ENCODE measurements at regions not wholly inside any gene's neighbourhood (a gene's known extent, or its start where the extent isn't known, plus 50 kb on each side); places are given as distances from the start of the nearest gene placed in this dataset.

- H3K36me3 ChIP-seq (ENCODE audit: control insufficient read depth, insufficient read depth, low read length) = no peaks in the 10 kb centered on the region
- no peak overlapping the region for H3K4ac ChIP-seq (ENCODE audit: low read depth, low read length)
- H3K27me3 ChIP-seq (ENCODE audit: control insufficient read depth, insufficient read depth, low read length) = no peaks in the 10 kb centered on the region
- no peak overlapping the region for H3K4me2 ChIP-seq (ENCODE audit: low read depth, low read length)
- no peak overlapping the region for H2BK20ac ChIP-seq (ENCODE audit: low read depth, low read length)
- DNase-seq (no peak), ATAC-seq (ENCODE audit: low read depth) (no peak)
- ChIA-PET CTCF (no interaction called here), POLR2A (ENCODE audit: unreplicated experiment) (no interaction called here)
- no peak overlapping the region for H4K5ac ChIP-seq (ENCODE audit: low read depth, low read length)
- no peak overlapping the region for H3K23ac ChIP-seq (ENCODE audit: low read depth, low read length)
- no peak overlapping the region for H2AFZ ChIP-seq (replicated peaks; ENCODE audit: low read length, poor library complexity)
- no peak overlapping the region for H3K18ac ChIP-seq (ENCODE audit: low read depth, low read length)
- dilution Hi-C loops (cut with HindIII; ENCODE audit: low sequenced_read_pairs, unreplicated experiment) (no loop called here), intact Hi-C loops (cut with micrococcal nuclease) (no loop called here), in situ Hi-C loops (cut with MboI; ENCODE audit: low sequenced_read_pairs) (no loop called here)
- 83% methylated on average over 1 of the region's 5 CpGs; no CpG with 5 or more reads in 1 of the 2 experiments for WGBS, 2 experiments (ENCODE audit: extremely low coverage in 2 of 2, insufficient read length in 1 of 2)
- H2BK15ac ChIP-seq (ENCODE audit: low read depth, low read length) = no peak overlapping the region
- no peaks in the 10 kb centered on the region for H3K4me1 ChIP-seq (ENCODE audit: control insufficient read depth, insufficient read depth, low read length)
- no peak overlapping the region for H3K9ac ChIP-seq (ENCODE audit: low read depth, low read length)
- TF ChIP-seq RCOR1 (IDR thresholded peaks at IDR 0.05; ENCODE audit: insufficient replicate concordance, low read length) (no peak), CHD1 (IDR thresholded peaks at IDR 0.05; ENCODE audit: low read depth, low read length) (no peak), MAZ (IDR thresholded peaks at IDR 0.05; ENCODE audit: borderline replicate concordance, low read depth, low read length) (no peak), RFX5 (IDR thresholded peaks at IDR 0.05; ENCODE audit: low read depth, low read length) (no peak), NFE2L2 (IDR thresholded peaks at IDR 0.05; ENCODE audit: low read depth, low read length) (no peak), FOS (IDR thresholded peaks at IDR 0.05; ENCODE audit: low read depth, low read length) (no peak), ELK1 (IDR thresholded peaks at IDR 0.05; ENCODE audit: borderline replicate concordance, low read depth, low read length) (no peak), SMC3 (IDR thresholded peaks at IDR 0.05; ENCODE audit: low read depth, low read length) (no peak), POLR2A (IDR thresholded peaks at IDR 0.05; ENCODE audit: low read depth, low read length) (no peak), BHLHE40 (IDR thresholded peaks at IDR 0.05; ENCODE audit: low read depth, low read length) (no peak), RAD21 (IDR thresholded peaks at IDR 0.05; ENCODE audit: low read length) (no peak), CEBPB (IDR thresholded peaks at IDR 0.05; ENCODE audit: low read depth, low read length) (no peak)
- TF ChIP-seq, protein P1, sequence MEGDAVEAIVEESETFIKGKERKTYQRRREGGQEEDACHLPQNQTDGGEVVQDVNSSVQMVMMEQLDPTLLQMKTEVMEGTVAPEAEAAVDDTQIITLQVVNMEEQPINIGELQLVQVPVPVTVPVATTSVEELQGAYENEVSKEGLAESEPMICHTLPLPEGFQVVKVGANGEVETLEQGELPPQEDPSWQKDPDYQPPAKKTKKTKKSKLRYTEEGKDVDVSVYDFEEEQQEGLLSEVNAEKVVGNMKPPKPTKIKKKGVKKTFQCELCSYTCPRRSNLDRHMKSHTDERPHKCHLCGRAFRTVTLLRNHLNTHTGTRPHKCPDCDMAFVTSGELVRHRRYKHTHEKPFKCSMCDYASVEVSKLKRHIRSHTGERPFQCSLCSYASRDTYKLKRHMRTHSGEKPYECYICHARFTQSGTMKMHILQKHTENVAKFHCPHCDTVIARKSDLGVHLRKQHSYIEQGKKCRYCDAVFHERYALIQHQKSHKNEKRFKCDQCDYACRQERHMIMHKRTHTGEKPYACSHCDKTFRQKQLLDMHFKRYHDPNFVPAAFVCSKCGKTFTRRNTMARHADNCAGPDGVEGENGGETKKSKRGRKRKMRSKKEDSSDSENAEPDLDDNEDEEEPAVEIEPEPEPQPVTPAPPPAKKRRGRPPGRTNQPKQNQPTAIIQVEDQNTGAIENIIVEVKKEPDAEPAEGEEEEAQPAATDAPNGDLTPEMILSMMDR (conservative IDR thresholded peaks at IDR 0.05; ENCODE audit: low read depth, low read length) = no peak
- no peaks in the 10 kb centered on the region for H3K79me1 ChIP-seq (ENCODE audit: low read depth in 1 of 2, low read length in 2 of 2)
- H3K56ac ChIP-seq (ENCODE audit: extremely low read depth, insufficient read depth, low read length) = no peak overlapping the region
- H2AK9ac ChIP-seq (replicated peaks; ENCODE audit: low read depth, low read length, poor library complexity) = no peak overlapping the region
- no peak overlapping the region for H2BK5ac ChIP-seq (ENCODE audit: low read depth, low read length, poor library complexity, severe bottlenecking)
- H4K8ac ChIP-seq (ENCODE audit: low read depth in 2 of 2, low read length in 2 of 2) = no peak overlapping the region
- H3K9me3 ChIP-seq (ENCODE audit: control insufficient read depth, insufficient read depth, low read length) = no peaks in the 10 kb centered on the region
- H2BK120ac ChIP-seq (ENCODE audit: low read depth, low read length) = no peak overlapping the region
- H4K91ac ChIP-seq (ENCODE audit: insufficient read depth, low read depth, low read length) = no peak overlapping the region
- no peaks in the 10 kb centered on the region for H3K9me1 ChIP-seq (ENCODE audit: insufficient read depth, low read length)
- no peaks in the 10 kb centered on the region for H4K20me1 ChIP-seq (ENCODE audit: insufficient read depth, low read length)
- H2AK5ac ChIP-seq (ENCODE audit: low read depth, low read length) = no peak overlapping the region
- BruUV-seq (replicated peaks) = no TSS peak
- H3K4me3 ChIP-seq (ENCODE audit: insufficient read depth, low read depth, low read length) = no peak overlapping the region
- H3K27ac ChIP-seq (ENCODE audit: insufficient read depth, low read length) = no peak overlapping the region
- no peak overlapping the region for H3K14ac ChIP-seq (replicated peaks; ENCODE audit: low read depth, low read length)
These were observed 145.5 kb downstream of the GOLIM4 start for GRCh38 chr3:167950212-167950611.

Measured in IMR-90 (cell line).